GM21360 (cell line): ENCODE measurements at regions not wholly inside any gene's neighbourhood (a gene's known extent, or its start where the extent isn't known, plus 50 kb on each side); places are given as distances from the start of the nearest gene placed in this dataset.
"Not testable (repeated sequence)": the region's sequence is repeated elsewhere in the genome, so short reads cannot be mapped to it uniquely, and the experiment has no call there.

Source experiments
- ATAC-seq: cut with Tn5 transposase; IDR thresholded peaks from one replicate; pipeline ENCODE4 v1.9.1; 2021; ENCODE audit warnings: mild to moderate bottlenecking, moderate library complexity; ENCODE audit not compliant: unreplicated experiment

- no peak for ATAC-seq
Observed at GRCh38 chr3:81884791-81885190, 123.3 kb upstream of the GBE1 start.

- ATAC-seq, result no peak
Observed at GRCh38 chr3:81876826-81877225, 115.4 kb upstream of the GBE1 start.

- ATAC-seq, result no peak
Observed at GRCh38 chr3:81874738-81875137, 113.3 kb upstream of the GBE1 start.

GRCh38 chr3:81872566-81872965, 111.1 kb upstream of the GBE1 start:
- ATAC-seq, result no peak

GRCh38 chr3:81871358-81872155, 110.1 kb upstream of the GBE1 start:
- ATAC-seq, result no peak

GRCh38 chr3:81869382-81869781, 107.9 kb upstream of the GBE1 start:
- no peak for ATAC-seq

- no peak for ATAC-seq
Observed at GRCh38 chr3:81868597-81868996, 107.2 kb upstream of the GBE1 start.

GRCh38 chr3:81867875-81868274, 106.4 kb upstream of the GBE1 start:
- ATAC-seq, result no peak

- ATAC-seq, result not testable (repeated sequence)
Observed at GRCh38 chr3:81865164-81865563, 103.7 kb upstream of the GBE1 start.

GRCh38 chr3:81864272-81864671, 102.8 kb upstream of the GBE1 start:
- no peak for ATAC-seq

GRCh38 chr3:81863756-81864155, 102.3 kb upstream of the GBE1 start:
- ATAC-seq, result no peak

- no peak for ATAC-seq
Observed at GRCh38 chr3:81861593-81861992, 100.1 kb upstream of the GBE1 start.

- ATAC-seq, result no peak
Observed at GRCh38 chr3:81859524-81859923, 98.1 kb upstream of the GBE1 start.

- no peak for ATAC-seq
Observed at GRCh38 chr3:81853431-81853830, 92.0 kb upstream of the GBE1 start.

GRCh38 chr3:81851176-81851575, 89.7 kb upstream of the GBE1 start:
- no peak for ATAC-seq

GRCh38 chr3:81846988-81847387, 85.5 kb upstream of the GBE1 start:
- ATAC-seq, result no peak

- no peak for ATAC-seq
Observed at GRCh38 chr3:81841540-81841939, 80.1 kb upstream of the GBE1 start.

GRCh38 chr3:81839504-81840094, 78.2 kb upstream of the GBE1 start:
- no peak for ATAC-seq

GRCh38 chr3:81838457-81838856, 77.0 kb upstream of the GBE1 start:
- no peak for ATAC-seq

GRCh38 chr3:81837071-81837593, 75.7 kb upstream of the GBE1 start:
- ATAC-seq, result no peak

- ATAC-seq, result no peak
Observed at GRCh38 chr3:81829937-81830336, 68.5 kb upstream of the GBE1 start.

- not testable (repeated sequence) for ATAC-seq
Observed at GRCh38 chr3:81829272-81829671, 67.8 kb upstream of the GBE1 start.
